Endothelial cell of umbilical vein (primary cell): ENCODE measurements at regions not wholly inside any gene's neighbourhood (a gene's known extent, or its start where the extent isn't known, plus 50 kb on each side); places are given as distances from the start of the nearest gene placed in this dataset.

Source experiments
- BruUV-seq: library from RNA; stranded (reverse); fragments of 400-500 nt; replicated peaks from 2 replicates; lab custom pipeline; 2021; lab: Mats Ljungman, UMichigan
- CTCF ChIA-PET: fragments of 300-600, 350-600 bp; sonication (Branson Sonifier 250); formaldehyde crosslinking; loops from one replicate; lab custom pipeline; 2021; ENCODE audit warnings: antibody characterized with exemption, inconsistent platforms; lab: Charles Lee
- POLR2A ChIA-PET: fragments of 300-600, 350-600 bp; sonication (Branson Sonifier 250); formaldehyde crosslinking; loops from one replicate; lab custom pipeline; 2021; ENCODE audit warnings: antibody characterized with exemption, inconsistent platforms; lab: Charles Lee
- DNase-seq: peaks from one replicate; pipeline ENCODE4 v3.0.0-alpha.2; 2011; ENCODE audit warnings: low read depth, low spot score
- FAIRE-seq: peaks from 2 replicates; lab custom pipeline; 2011; peaks lifted over from hg19 to GRCh38; lab: Jason Lieb, UNC
- H2AFZ ChIP-seq: 2 replicates; pipeline ENCODE4 v1.6.0; 2012; ENCODE audit warnings: low read depth, low read length, control low read depth, inconsistent platforms
- H3K27ac ChIP-seq: 2 replicates; pipeline ENCODE4 v1.5.1; 2011; ENCODE audit warnings: low read depth, mild to moderate bottlenecking, control low read depth, low read length, moderate library complexity; ENCODE audit not compliant: insufficient read depth
- H3K27me3 ChIP-seq, 2 experiments: 2 replicates each; pipeline versions ENCODE4 v1.6.0 to v1.6.1; 2011; ENCODE audit warnings: low read length in 2 of 2, mixed read lengths in 1 of 2; ENCODE audit not compliant: control insufficient read depth in 2 of 2, insufficient read depth in 2 of 2
- H3K36me3 ChIP-seq, 2 experiments: 2 replicates in 1 of 2; 3 replicates in 1 of 2; pipeline ENCODE4 v1.5.1; 2011; ENCODE audit warnings: low read length in 2 of 2, mild to moderate bottlenecking in 1 of 2, moderate library complexity in 1 of 2; ENCODE audit not compliant: control insufficient read depth in 2 of 2, insufficient read depth in 2 of 2; ENCODE audit errors: extremely low read depth in 1 of 2
- H3K4me1 ChIP-seq: 3 replicates; pipeline ENCODE4 v1.5.1; 2011; ENCODE audit warnings: mild to moderate bottlenecking, low read length; ENCODE audit not compliant: control insufficient read depth, insufficient read depth; ENCODE audit errors: extremely low read depth
- H3K4me2 ChIP-seq: 2 replicates; pipeline ENCODE4 v1.6.1; 2011; ENCODE audit warnings: low read length, control low read depth, mixed read lengths; ENCODE audit not compliant: insufficient read depth
- H3K4me3 ChIP-seq, 3 experiments: fragments of 200-600 bp in 1 of 3; sonication (generic), shearing (Covaris generic) in 1 of 3; replicated peaks in 1 of 3; 2 replicates each; pipeline ENCODE4 v1.5.1; 2011 to 2016; ENCODE audit warnings: control low read depth in 3 of 3, low read length in 3 of 3, mild to moderate bottlenecking in 2 of 3, inconsistent platforms in 1 of 3, low read depth in 1 of 3, moderate library complexity in 1 of 3; ENCODE audit not compliant: insufficient read depth in 1 of 3
- H3K79me2 ChIP-seq: 2 replicates; pipeline ENCODE4 v1.6.0; 2012; ENCODE audit warnings: low read length, inconsistent platforms; ENCODE audit not compliant: control insufficient read depth, insufficient read depth
- H3K9ac ChIP-seq: replicated peaks from 2 replicates; pipeline ENCODE3; 2011; ENCODE audit warnings: low read length, control low read depth; ENCODE audit not compliant: insufficient read depth; ENCODE audit errors: extremely low read depth
- H3K9me1 ChIP-seq: replicated peaks from 3 replicates; pipeline ENCODE4 v1.6.0; 2011; ENCODE audit warnings: mild to moderate bottlenecking, low read length; ENCODE audit not compliant: control insufficient read depth, insufficient read depth; ENCODE audit errors: extremely low read depth
- H3K9me3 ChIP-seq: replicated peaks from 2 replicates; pipeline ENCODE4 v1.5.1; 2012; ENCODE audit warnings: low read length, inconsistent platforms; ENCODE audit not compliant: control insufficient read depth, insufficient read depth
- H4K20me1 ChIP-seq: replicated peaks from 2 replicates; pipeline ENCODE3; 2011; ENCODE audit warnings: mild to moderate bottlenecking, low read length; ENCODE audit not compliant: control insufficient read depth, insufficient read depth; ENCODE audit errors: extremely low read depth
- CTCF ChIP-seq, 2 donors: IDR thresholded peaks; 1 replicate in 1 of 2; 2 replicates in 1 of 2; pipeline ENCODE4 v1.5.1; 2011; ENCODE audit warnings: low read length in 2 of 2, mild to moderate bottlenecking in 2 of 2, moderate library complexity in 2 of 2, control low read depth in 1 of 2, inconsistent platforms in 1 of 2, low read depth in 1 of 2; ENCODE audit not compliant: insufficient read depth in 1 of 2; ENCODE audit errors: extremely low read depth in 1 of 2
- EZH2 ChIP-seq: IDR thresholded peaks from 2 replicates; pipeline ENCODE4 v1.6.1; 2012; ENCODE audit warnings: borderline replicate concordance, low read depth, mild to moderate bottlenecking, moderate library complexity, low read length, inconsistent platforms; ENCODE audit not compliant: severe bottlenecking
- FOS ChIP-seq: IDR thresholded peaks from 2 replicates; pipeline ENCODE4 v1.6.1; 2011; ENCODE audit warnings: mild to moderate bottlenecking, low read length, moderate library complexity, borderline replicate concordance; ENCODE audit not compliant: insufficient read depth
- GATA2 ChIP-seq: IDR thresholded peaks from 2 replicates; pipeline ENCODE4 v1.7.0; 2011; ENCODE audit warnings: low read depth, mild to moderate bottlenecking, moderate library complexity, mixed read lengths, low read length; ENCODE audit not compliant: insufficient read length, insufficient read depth
- JUN ChIP-seq: IDR thresholded peaks from 2 replicates; pipeline ENCODE4 v1.6.1; 2011; ENCODE audit warnings: borderline replicate concordance, low read depth; ENCODE audit not compliant: insufficient read length, insufficient read depth
- MAX ChIP-seq: IDR thresholded peaks from 2 replicates; pipeline ENCODE4 v1.6.1; 2011; ENCODE audit not compliant: insufficient read depth, insufficient read length
- MYC ChIP-seq: IDR thresholded peaks from one replicate; pipeline ENCODE4 v1.6.1; 2011; ENCODE audit warnings: mild to moderate bottlenecking, low read depth, low read length
- POLR2A ChIP-seq: IDR thresholded peaks from 2 replicates; pipeline ENCODE4 v1.6.1; 2012; ENCODE audit warnings: low read depth, mild to moderate bottlenecking, control low read depth, low read length
- POLR2AphosphoS5 ChIP-seq: IDR thresholded peaks from 2 replicates; pipeline ENCODE4 v1.6.1; 2012; ENCODE audit warnings: low read depth, mild to moderate bottlenecking, control low read depth, low read length, moderate library complexity; ENCODE audit not compliant: insufficient read depth
- dilution Hi-C: fragments of 300-500 bp; cut with MboI; formaldehyde crosslinking; loops from one replicate; pipeline ENCODE4 v1.15.0; 2019; ENCODE audit warnings: low sequenced_read_pairs; ENCODE audit not compliant: extremely low pct_ligation_motif_present
- intact Hi-C: fragments of 100-400 bp; cut with micrococcal nuclease; formaldehyde crosslinking; loops from one replicate; pipeline ENCODE4 v1.10.0; 2022

- H3K79me2 ChIP-seq: no peaks in the 10 kb centered on the region
- H3K4me1 ChIP-seq: no peaks in the 10 kb centered on the region
- no peak overlapping the region for H2AFZ ChIP-seq
- TF ChIP-seq POLR2A (no peak), POLR2AphosphoS5 (no peak), EZH2 (no peak), MAX (no peak), GATA2 (no peak), CTCF (IDR thresholded peaks at IDR 0.05; ENCODE audit: extremely low read depth in 1 of 2, insufficient read depth in 1 of 2, low read depth in 1 of 2, low read length in 2 of 2) (no peak), JUN (no peak), FOS (no peak), MYC (no peak)
- H3K4me2 ChIP-seq: no peak overlapping the region
- FAIRE-seq: no peak
- no peaks in the 10 kb centered on the region for H3K36me3 ChIP-seq
- no peak overlapping the region for H3K9ac ChIP-seq
- H3K27ac ChIP-seq: no peak overlapping the region
- ChIA-PET POLR2A (no interaction called here), CTCF (interaction anchor here (2.7 kb wide), 1 partner anchor 1243 kb away, joined by 40 read pairs; no protein-coding TSS in a partner anchor)
- peaks cover 0 to 2% of the 10 kb centered on the region in 2 experiments for H3K27me3 ChIP-seq
- H3K4me3 ChIP-seq: no peak overlapping the region
- no peaks in the 10 kb centered on the region for H3K9me3 ChIP-seq
- H4K20me1 ChIP-seq: no peaks in the 10 kb centered on the region
- intact Hi-C loops: no loop called here
- dilution Hi-C loops: no loop called here
- H3K9me1 ChIP-seq: no peaks in the 10 kb centered on the region
- no TSS peak for BruUV-seq
- DNase-seq: no peak
Measured at GRCh38 chr3:104275199-104275598, 1091.5 kb upstream of the ALCAM start.
